ENCODE measurements at regions not wholly inside any gene's neighbourhood (a gene's known extent, or its start where the extent isn't known, plus 50 kb on each side); places are given as distances from the start of the nearest gene placed in this dataset.

- DNase-seq (ENCODE audit: extremely low spot score in 2 of 2) = peak in 1 of 2 donors; percentile 64
- intact Hi-C loops (cut with DNase I) = no loop called here
- H3K27ac ChIP-seq = no peak overlapping the region
- H3K9me3 ChIP-seq = no peaks in the 10 kb centered on the region
- H3K4me1 ChIP-seq = peaks cover 13% of the 10 kb centered on the region
- H3K36me3 ChIP-seq = no peaks in the 10 kb centered on the region
- H3K4me3 ChIP-seq = no peak overlapping the region
- H3K27me3 ChIP-seq = no peaks in the 10 kb centered on the region
- TF ChIP-seq POLR2A (IDR thresholded peaks at IDR 0.05) = no peak
- TF ChIP-seq, protein P1, sequence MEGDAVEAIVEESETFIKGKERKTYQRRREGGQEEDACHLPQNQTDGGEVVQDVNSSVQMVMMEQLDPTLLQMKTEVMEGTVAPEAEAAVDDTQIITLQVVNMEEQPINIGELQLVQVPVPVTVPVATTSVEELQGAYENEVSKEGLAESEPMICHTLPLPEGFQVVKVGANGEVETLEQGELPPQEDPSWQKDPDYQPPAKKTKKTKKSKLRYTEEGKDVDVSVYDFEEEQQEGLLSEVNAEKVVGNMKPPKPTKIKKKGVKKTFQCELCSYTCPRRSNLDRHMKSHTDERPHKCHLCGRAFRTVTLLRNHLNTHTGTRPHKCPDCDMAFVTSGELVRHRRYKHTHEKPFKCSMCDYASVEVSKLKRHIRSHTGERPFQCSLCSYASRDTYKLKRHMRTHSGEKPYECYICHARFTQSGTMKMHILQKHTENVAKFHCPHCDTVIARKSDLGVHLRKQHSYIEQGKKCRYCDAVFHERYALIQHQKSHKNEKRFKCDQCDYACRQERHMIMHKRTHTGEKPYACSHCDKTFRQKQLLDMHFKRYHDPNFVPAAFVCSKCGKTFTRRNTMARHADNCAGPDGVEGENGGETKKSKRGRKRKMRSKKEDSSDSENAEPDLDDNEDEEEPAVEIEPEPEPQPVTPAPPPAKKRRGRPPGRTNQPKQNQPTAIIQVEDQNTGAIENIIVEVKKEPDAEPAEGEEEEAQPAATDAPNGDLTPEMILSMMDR (IDR thresholded peaks at IDR 0.05) = no peak
- TF ChIP-seq POLR2AphosphoS5 (IDR thresholded peaks at IDR 0.05; ENCODE audit: insufficient read depth in 1 of 2, low read depth in 1 of 2) = no peak
These were observed 67.2 kb downstream of the C11orf91 start for GRCh38 chr11:33633251-33634003.

DNA sequence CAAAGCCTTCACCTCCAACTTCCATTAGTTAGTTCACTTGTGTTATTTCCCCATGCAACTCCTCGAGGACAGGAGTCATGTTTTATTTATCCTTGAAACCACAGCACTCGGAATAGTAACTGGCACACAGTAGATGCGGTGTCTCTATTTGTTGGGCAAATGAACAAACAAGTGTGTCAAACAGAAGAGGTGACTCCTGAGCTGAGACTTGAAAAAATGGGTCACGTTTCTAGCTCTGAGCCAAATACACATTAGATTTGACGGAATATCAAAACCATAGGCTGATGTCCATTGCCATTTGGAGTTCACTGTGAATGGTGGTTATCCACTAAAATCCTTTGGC is 68.9 kb downstream of the C11orf91 start:
- no peak overlapping the region for H3K27ac ChIP-seq
- H3K4me3 ChIP-seq = no peak overlapping the region
- H3K27me3 ChIP-seq = no peaks in the 10 kb centered on the region
- no peaks in the 10 kb centered on the region for H3K9me3 ChIP-seq
- TF ChIP-seq, protein P1 (IDR thresholded peaks at IDR 0.05) = no peak
- no peak for TF ChIP-seq POLR2A (IDR thresholded peaks at IDR 0.05)
- H3K36me3 ChIP-seq = no peaks in the 10 kb centered on the region
- DNase-seq (ENCODE audit: extremely low spot score in 2 of 2) = no peak
- intact Hi-C loops (cut with DNase I) = no loop called here
- H3K4me1 ChIP-seq = peaks cover 13% of the 10 kb centered on the region

GRCh38 chr11:33630936-33631748 is 69.5 kb downstream of the C11orf91 start:
- Histone ChIP-seq H3K9me3 (no peaks in the 10 kb centered on the region), H3K4me3 (no peak overlapping the region), H3K36me3 (no peaks in the 10 kb centered on the region), H3K27me3 (no peaks in the 10 kb centered on the region), H3K27ac (no peak overlapping the region), H3K4me1 (peaks cover 13% of the 10 kb centered on the region)
- peak in 1 of 2 donors; percentile 55 for DNase-seq (ENCODE audit: extremely low spot score in 2 of 2)
- TF ChIP-seq, protein P1 (IDR thresholded peaks at IDR 0.05) = no peak
- TF ChIP-seq POLR2AphosphoS5 (IDR thresholded peaks at IDR 0.05; ENCODE audit: insufficient read depth in 1 of 2, low read depth in 1 of 2) (no peak), POLR2A (IDR thresholded peaks at IDR 0.05) (no peak)
- intact Hi-C loops (cut with DNase I) = no loop called here

DNA sequence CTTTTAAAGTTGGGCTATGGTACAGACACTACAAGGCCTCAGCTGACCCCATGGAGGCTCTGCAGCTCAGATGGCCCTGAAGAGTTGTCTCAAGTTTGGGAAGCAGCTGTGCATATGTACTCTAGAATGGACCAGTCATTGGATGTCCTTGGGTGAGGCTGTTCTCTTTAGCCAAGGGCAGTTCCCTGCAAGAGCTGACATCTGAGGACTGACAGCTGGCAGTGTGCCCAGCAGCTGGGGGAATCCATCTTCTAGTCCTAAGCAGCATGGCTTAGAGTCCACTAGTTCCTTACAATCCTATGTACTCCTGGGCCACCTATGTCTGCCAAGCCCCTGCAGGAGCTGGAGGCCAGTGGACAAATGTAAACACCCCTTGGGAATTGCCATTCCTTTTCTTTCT is 76.5 kb downstream of the C11orf91 start:
- Histone ChIP-seq H3K36me3 (no peaks in the 10 kb centered on the region), H3K4me1 (no peaks in the 10 kb centered on the region), H3K9me3 (no peaks in the 10 kb centered on the region), H3K27ac (no peak overlapping the region), H3K27me3 (no peaks in the 10 kb centered on the region), H3K4me3 (no peak overlapping the region)
- TF ChIP-seq, protein P1 (IDR thresholded peaks at IDR 0.05) = no peak
- no peak for TF ChIP-seq POLR2AphosphoS5 (IDR thresholded peaks at IDR 0.05; ENCODE audit: insufficient read depth in 1 of 2, low read depth in 1 of 2)
- no peak for TF ChIP-seq POLR2A (IDR thresholded peaks at IDR 0.05)
- intact Hi-C loops (cut with DNase I) = no loop called here
- DNase-seq (ENCODE audit: extremely low spot score in 2 of 2) = no peak

DNA sequence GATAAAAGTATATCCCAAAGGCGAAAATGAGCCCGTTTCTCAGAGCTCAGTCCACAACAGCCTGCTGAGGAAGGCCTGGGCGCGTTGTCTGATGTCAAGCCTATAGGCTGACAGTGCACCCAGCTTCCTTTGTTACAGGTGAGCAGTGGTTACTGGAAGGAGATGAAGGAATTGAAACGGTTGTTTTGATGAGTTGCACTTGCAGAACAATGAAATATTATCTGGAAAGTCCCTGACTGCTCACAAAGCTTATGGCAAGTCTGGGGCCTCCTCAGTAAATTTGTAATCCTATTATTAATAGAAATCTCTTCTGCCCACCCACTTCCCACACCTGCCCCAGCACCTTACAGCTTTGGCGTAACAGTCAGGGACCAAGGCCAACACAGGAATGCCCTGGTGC is 77.8 kb downstream of the C11orf91 start:
- no peak for DNase-seq (ENCODE audit: extremely low spot score in 2 of 2)

More for the DNA sequence above, 77.8 kb downstream of the C11orf91 start:
- TF ChIP-seq, protein P1 (IDR thresholded peaks at IDR 0.05) = no peak
- TF ChIP-seq POLR2A (IDR thresholded peaks at IDR 0.05) (no peak), POLR2AphosphoS5 (IDR thresholded peaks at IDR 0.05; ENCODE audit: insufficient read depth in 1 of 2, low read depth in 1 of 2) (no peak)
- H3K36me3 ChIP-seq = no peaks in the 10 kb centered on the region
- no peaks in the 10 kb centered on the region for H3K4me1 ChIP-seq
- intact Hi-C loops (cut with DNase I) = no loop called here
- no peak overlapping the region for H3K4me3 ChIP-seq
- no peaks in the 10 kb centered on the region for H3K9me3 ChIP-seq
- H3K27ac ChIP-seq = no peak overlapping the region
- no peaks in the 10 kb centered on the region for H3K27me3 ChIP-seq

All from vagina (tissue), 2 donors.